Muscle of arm (tissue), 1 donor: ENCODE measurements at regions not wholly inside any gene's neighbourhood (a gene's known extent, or its start where the extent isn't known, plus 50 kb on each side); places are given as distances from the start of the nearest gene placed in this dataset.
"Not testable (repeated sequence)": the region's sequence is repeated elsewhere in the genome, so short reads cannot be mapped to it uniquely, and the experiment has no call there.

Experiments used
- DNase-seq: peaks from one replicate; pipeline ENCODE4 v3.0.0-alpha.2; 2013

GRCh38 chr4:147246096-147246495 lies 234.8 kb upstream of the EDNRA start:
- no peak for DNase-seq

DNA sequence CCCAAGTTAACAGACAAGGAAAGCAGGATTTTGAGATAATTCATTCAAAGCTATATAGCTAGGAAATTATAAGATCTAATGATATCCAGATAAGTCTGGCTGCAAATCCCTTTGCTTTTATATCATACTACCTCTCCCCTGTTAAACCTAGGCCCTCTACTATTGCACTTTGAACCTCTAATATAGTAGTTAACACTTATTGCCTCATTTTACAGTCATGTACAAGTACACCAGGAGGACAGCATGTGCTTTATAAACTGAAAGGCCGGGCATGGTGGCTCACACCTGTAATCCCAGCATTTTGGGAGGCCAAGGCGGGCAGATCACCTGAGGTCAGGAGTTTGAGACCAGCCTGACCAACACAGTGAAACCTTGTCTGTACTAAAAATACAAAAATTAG lies 234.4 kb upstream of the EDNRA start:
- not testable (repeated sequence) for DNase-seq

GRCh38 chr4:147247579-147247978 lies 233.3 kb upstream of the EDNRA start:
- DNase-seq = no peak

- DNase-seq = no peak
These were observed 230.8 kb upstream of the EDNRA start for GRCh38 chr4:147250062-147250461.

DNA sequence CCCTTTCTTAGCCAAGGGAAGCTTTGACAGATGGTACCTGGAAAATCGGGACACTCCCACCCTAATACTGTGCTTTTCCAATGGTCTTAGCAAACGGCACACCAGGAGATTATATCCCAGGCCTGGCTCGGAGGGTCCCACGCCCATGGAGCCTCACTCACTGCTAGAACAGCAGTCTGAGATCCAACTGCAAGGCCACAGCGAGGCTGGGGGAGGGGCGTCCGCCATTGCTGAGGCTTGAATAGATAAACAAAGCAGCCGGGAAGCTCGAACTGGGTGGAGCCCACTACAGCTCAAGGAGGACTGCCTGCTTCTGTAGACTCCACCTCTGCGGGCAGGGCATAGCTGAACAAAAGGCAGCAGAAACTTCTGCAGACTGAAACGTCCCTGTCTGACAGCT lies 225.6 kb upstream of the EDNRA start:
- not testable (repeated sequence) for DNase-seq

- not testable (repeated sequence) for DNase-seq
These were observed 221.6 kb upstream of the EDNRA start for GRCh38 chr4:147259271-147259670.

DNA sequence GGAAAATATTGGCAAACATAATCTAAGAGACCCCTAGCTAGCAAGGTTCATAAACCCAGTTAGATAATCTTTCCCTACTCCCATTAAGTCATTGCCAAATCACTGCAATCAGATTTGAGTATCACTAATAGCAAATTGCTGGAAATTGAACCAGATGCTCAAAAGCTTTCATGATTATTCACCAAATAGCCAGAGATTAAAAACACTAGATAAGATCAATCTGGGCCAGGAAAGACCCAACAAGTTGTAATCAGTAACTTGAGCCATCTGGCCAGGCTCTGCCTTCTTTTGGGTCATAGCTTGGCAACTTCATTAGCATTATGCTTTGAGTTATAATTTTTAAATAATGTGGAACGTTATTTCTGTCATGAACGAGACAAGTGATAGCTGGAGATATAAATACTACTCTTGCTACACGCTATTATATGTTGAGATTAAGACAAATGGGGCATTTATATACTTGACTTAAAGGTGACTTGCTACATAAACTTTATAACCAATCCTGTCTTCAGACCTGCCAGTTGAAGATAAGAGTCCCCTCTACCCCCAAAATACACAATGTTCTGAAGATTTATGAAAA lies 196.6 kb upstream of the EDNRA start:
- DNase-seq = no peak

- no peak for DNase-seq
These were observed 196.0 kb upstream of the EDNRA start for GRCh38 chr4:147284935-147285334.

GRCh38 chr4:147285751-147286150 lies 195.1 kb upstream of the EDNRA start:
- no peak for DNase-seq

- no peak for DNase-seq
These were observed 193.9 kb upstream of the EDNRA start for GRCh38 chr4:147286846-147287587.

GRCh38 chr4:147287588-147287890 lies 193.4 kb upstream of the EDNRA start:
- no peak for DNase-seq

DNA sequence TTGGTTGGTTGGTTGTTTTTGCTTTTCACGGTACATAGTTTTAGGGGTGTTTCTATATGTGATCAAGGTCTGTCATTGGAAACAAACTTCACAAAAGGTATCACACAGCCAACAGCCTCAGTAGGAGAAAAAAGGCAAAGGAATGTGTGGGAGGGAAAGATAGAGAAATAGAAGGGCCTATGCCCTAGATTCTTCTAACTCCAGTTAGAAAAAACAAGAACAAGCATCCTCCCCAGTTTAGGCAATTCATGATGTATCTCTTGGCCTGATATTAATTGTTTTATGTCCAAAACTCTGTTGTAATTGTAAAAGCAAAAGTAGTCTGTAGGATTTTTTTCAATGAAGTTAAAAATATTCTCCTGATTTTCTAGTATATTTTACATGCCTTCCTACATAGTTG lies 192.4 kb upstream of the EDNRA start:
- no peak for DNase-seq

DNA sequence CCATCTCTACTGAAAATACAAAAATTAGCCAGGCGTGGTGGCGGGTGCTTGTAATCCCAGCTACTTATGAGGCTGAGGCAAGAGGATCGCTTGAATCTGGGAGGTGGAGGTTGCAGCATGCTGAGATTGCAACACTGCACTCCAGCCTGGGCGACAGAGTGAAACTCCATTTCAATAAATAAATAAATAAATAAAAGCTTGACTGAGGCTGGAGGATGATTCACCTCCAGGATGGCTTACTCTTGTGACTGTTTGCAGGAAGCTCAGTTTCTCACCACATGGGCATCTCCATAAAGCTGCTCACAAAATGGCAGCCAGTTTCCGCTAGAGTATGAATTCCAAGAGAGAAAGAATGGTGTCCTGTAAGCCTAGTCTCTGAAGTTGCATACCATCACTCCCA lies 191.7 kb upstream of the EDNRA start:
- no peak for DNase-seq

DNA sequence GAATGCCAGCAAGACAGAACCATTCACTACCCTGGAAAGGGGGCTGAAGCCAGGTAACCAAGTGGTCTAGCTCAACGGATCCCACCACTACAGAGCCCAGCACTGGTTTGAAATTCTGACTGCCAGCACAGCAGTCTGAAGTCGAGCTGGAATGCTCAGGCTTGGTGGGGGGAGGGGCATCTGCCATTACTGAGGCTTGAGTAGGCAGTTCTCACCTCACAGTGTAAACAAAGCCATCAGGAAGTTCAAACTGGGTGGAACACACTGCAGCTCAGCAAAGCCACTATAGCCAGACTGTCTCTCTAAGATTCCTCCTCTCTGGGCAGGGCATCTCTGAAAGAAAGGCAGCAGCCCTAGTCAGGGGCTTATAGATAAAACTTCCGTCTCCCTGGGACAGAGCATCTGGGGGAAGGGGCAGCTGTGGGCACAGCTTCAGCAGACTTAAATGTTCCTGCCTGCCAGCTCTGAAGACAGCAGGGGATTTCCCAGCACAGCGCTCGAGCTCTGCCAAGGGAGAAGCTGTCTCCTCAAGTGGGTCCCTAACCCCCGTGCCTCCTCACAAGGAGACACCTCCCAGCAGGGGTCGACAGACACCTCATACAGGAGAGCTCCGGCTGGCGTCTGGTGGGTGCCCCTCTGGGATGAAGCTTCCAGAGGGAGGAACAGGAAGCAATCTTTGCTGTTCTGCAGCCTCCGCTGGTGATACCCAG lies 188.1 kb upstream of the EDNRA start:
- not testable (repeated sequence) for DNase-seq

GRCh38 chr4:147293314-147293677 lies 187.6 kb upstream of the EDNRA start:
- DNase-seq = not testable (repeated sequence)

GRCh38 chr4:147299205-147299604 lies 181.7 kb upstream of the EDNRA start:
- DNase-seq = no peak

GRCh38 chr4:147303174-147303872 lies 177.6 kb upstream of the EDNRA start:
- no peak for DNase-seq

- DNase-seq = no peak
These were observed 177.0 kb upstream of the EDNRA start for GRCh38 chr4:147303873-147304229.

DNA sequence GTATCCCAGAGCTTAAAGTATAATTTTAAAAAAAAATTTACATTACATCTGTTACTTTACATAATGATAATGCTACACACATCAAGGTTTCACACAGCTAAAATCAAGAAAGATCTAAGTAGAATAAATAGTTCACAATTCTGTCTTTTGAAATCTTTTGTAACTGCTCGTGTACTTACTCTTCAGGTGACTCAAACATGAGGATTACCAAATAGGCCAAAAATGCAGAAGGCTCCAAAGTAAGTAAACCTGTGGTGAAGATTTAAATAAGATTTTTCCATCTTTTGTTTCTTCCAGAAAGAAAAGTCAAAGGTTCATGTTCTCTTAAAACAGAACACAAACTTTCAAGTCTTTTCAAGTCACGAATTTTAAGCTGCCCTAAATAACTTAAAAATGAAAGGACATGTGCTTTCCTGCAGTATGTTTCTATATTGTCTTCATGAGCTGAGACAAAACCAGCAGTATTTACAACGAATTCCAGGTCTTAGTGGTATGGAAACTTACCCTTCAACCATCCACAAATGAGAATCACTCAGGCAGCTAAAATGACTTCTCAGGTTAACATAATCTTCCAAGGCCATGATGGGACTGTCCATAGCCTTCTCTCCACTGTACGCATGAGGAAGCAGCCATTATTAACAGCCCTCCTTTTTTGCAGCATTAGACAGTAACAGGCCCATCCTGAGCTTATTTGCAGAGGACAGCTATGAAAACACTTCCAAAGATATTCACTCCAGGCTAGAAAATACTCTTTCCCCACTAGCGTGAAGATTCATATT lies 172.8 kb upstream of the EDNRA start:
- DNase-seq = no peak

DNA sequence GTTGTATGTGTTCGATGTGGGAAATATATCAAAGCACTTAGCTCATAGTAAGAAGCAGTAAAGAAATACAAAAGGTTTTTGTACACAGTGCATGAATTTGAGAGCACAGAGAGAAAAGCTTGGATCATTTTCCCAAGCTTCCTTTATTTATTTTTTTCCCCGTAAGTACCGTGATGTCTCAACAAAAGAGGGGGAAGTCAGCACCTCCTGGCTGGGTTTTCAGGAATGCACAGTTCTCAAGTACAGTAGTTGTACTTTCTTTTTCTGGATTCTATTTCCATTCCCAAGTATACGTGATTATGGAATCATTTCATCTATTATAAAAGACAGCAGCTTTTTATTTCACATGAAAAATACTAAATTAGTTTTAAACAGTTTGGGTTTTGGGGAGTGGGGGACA lies 171.5 kb upstream of the EDNRA start:
- no peak for DNase-seq

- DNase-seq = no peak
These were observed 170.6 kb upstream of the EDNRA start for GRCh38 chr4:147310312-147310711.

GRCh38 chr4:147311956-147312355 lies 168.9 kb upstream of the EDNRA start:
- no peak for DNase-seq
